Stimulated activated CD4-positive, alpha-beta T cell treated with anti-CD3 and anti-CD28 coated beads, TNF-alpha, amount 100 ng/mL, for 24 hours (primary cell): ENCODE measurements at regions not wholly inside any gene's neighbourhood (a gene's known extent, or its start where the extent isn't known, plus 50 kb on each side); places are given as distances from the start of the nearest gene placed in this dataset.
"Not testable (repeated sequence)": the region's sequence is repeated elsewhere in the genome, so short reads cannot be mapped to it uniquely, and the experiment has no call there.

Experiments
- DNase-seq, 3 experiments: peaks; one replicate each; pipeline ENCODE4 v3.0.0-alpha.2; 2020; ENCODE audit warnings: low read depth in 3 of 3

GRCh38 chr7:51373607-51374006 lies 57.0 kb upstream of the COBL start:
- DNase-seq: not testable (repeated sequence)

GRCh38 chr7:51369746-51370145 lies 53.1 kb upstream of the COBL start:
- DNase-seq: no peak

GRCh38 chr7:51369228-51369627 lies 52.6 kb upstream of the COBL start:
- DNase-seq: not testable (repeated sequence)

- no peak for DNase-seq
Measured at GRCh38 chr7:51368334-51368733, 51.7 kb upstream of the COBL start.

GRCh38 chr7:51367614-51367968 lies 51.0 kb upstream of the COBL start:
- DNase-seq: no peak

- DNase-seq: no peak
Measured at GRCh38 chr7:51366930-51367613, 50.5 kb upstream of the COBL start.
